Gastroesophageal sphincter (tissue), 4 donors: ENCODE measurements at regions not wholly inside any gene's neighbourhood (a gene's known extent, or its start where the extent isn't known, plus 50 kb on each side); places are given as distances from the start of the nearest gene placed in this dataset.
"Not testable (repeated sequence)": the region's sequence is repeated elsewhere in the genome, so short reads cannot be mapped to it uniquely, and the experiment has no call there.

ENCODE experiments used
- ATAC-seq: fragments of 150-250 bp; one replicate; pipeline ENCODE4 v1.9.1; 2016; ENCODE audit warnings: mild to moderate bottlenecking, moderate library complexity
- H3K27ac ChIP-seq, 4 donors: fragments of 200-600 bp; sonication (generic) in 3 of 4; 1 replicate in 3 of 4; 2 replicates in 1 of 4; pipeline ENCODE4 v1.5.1; 2016 to 2019
- H3K27me3 ChIP-seq: fragments of 200-600 bp; sonication (generic); one replicate; pipeline ENCODE4 v1.5.1; 2019
- H3K36me3 ChIP-seq, 2 donors: fragments of 200-600 bp; sonication (generic); one replicate each; pipeline ENCODE4 v1.5.1; 2019; ENCODE audit warnings: control low read depth in 1 of 2
- H3K4me1 ChIP-seq, 3 donors: fragments of 200-600 bp; sonication (generic); 1 replicate in 2 of 3; 2 replicates in 1 of 3; pipeline ENCODE4 v1.5.1; 2016 to 2019; ENCODE audit warnings: control low read depth in 2 of 3
- H3K4me3 ChIP-seq, 2 donors: fragments of 200-600 bp; sonication (generic); one replicate each; pipeline ENCODE4 v1.5.1; 2019; ENCODE audit warnings: mild to moderate bottlenecking in 1 of 2, moderate library complexity in 1 of 2
- H3K9me3 ChIP-seq, 3 donors: fragments of 200-600 bp; sonication (generic); one replicate each; pipeline ENCODE4 v1.5.1; 2017 to 2019; ENCODE audit warnings: control low read depth in 2 of 3
- EP300 ChIP-seq: sonication (generic); formaldehyde crosslinking; IDR thresholded peaks from one replicate; pipeline ENCODE4 v1.6.1; 2017; ENCODE audit warnings: antibody characterized with exemption, mild to moderate bottlenecking
- POLR2A ChIP-seq, 2 donors: fragments of 450-650 bp; IDR thresholded peaks; one replicate each; pipeline ENCODE4 v1.6.1; 2017; ENCODE audit warnings: antibody characterized with exemption in 2 of 2, mild to moderate bottlenecking in 2 of 2, moderate library complexity in 1 of 2
- POLR2AphosphoS5 ChIP-seq: sonication (generic); formaldehyde crosslinking; IDR thresholded peaks from one replicate; pipeline ENCODE4 v1.6.1; 2017; ENCODE audit warnings: antibody characterized with exemption
- WGBS, 2 donors: methylation state at CpG; one replicate each; pipeline ENCODE4 v1.1.5; 2018; ENCODE audit warnings: low coverage in 1 of 2; 5-methylcytosine and 5-hydroxymethylcytosine counted together
- TF ChIP-seq, protein P1 (sequence below), 4 experiments: fragments of 200-600 bp in 2 of 4; fragments of 450-650 bp in 2 of 4; sonication (generic) in 1 of 4; IDR thresholded peaks; one replicate each; pipeline ENCODE4 v1.5.1; 2017 to 2019; ENCODE audit warnings: antibody characterized with exemption in 4 of 4, mild to moderate bottlenecking in 2 of 4, moderate library complexity in 2 of 4

DNA sequence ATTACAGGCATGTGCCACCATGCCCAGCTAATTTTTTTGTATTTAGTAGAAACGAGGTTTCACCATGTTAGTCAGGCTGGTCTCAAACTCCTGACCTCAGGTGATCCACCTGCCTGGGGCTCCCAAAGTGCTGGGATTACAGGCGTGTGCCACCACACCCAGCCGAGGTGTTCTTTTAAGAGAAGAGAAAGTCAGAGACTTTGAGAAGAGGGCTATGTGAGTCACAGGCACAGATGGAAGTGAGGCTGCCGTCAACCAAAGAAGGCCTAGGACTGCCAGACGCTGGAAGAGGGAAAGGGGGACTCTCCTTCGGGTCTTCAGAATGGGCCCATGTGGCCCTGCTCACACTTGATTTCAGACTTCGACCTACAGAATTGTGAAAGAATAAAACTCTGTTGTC is 67.2 kb upstream of the SH3BP4 start:
- Histone ChIP-seq H3K4me3 (no peak overlapping the region), H3K27me3 (no peaks in the 10 kb centered on the region), H3K4me1 (peaks cover 0 to 20% (median 3%) of the 10 kb centered on the region in 3 donors), H3K9me3 (no peaks in the 10 kb centered on the region), H3K27ac (no peak overlapping the region), H3K36me3 (no peaks in the 10 kb centered on the region)
- no peak for ATAC-seq
- TF ChIP-seq EP300 (no peak), POLR2A (IDR thresholded peaks at IDR 0.05) (no peak), POLR2AphosphoS5 (no peak)
- TF ChIP-seq, protein P1, sequence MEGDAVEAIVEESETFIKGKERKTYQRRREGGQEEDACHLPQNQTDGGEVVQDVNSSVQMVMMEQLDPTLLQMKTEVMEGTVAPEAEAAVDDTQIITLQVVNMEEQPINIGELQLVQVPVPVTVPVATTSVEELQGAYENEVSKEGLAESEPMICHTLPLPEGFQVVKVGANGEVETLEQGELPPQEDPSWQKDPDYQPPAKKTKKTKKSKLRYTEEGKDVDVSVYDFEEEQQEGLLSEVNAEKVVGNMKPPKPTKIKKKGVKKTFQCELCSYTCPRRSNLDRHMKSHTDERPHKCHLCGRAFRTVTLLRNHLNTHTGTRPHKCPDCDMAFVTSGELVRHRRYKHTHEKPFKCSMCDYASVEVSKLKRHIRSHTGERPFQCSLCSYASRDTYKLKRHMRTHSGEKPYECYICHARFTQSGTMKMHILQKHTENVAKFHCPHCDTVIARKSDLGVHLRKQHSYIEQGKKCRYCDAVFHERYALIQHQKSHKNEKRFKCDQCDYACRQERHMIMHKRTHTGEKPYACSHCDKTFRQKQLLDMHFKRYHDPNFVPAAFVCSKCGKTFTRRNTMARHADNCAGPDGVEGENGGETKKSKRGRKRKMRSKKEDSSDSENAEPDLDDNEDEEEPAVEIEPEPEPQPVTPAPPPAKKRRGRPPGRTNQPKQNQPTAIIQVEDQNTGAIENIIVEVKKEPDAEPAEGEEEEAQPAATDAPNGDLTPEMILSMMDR (IDR thresholded peaks at IDR 0.05): no peak
- 93 to 95% methylated on average over 3 to 4 of the region's 7 CpGs for WGBS, 2 donors

DNA sequence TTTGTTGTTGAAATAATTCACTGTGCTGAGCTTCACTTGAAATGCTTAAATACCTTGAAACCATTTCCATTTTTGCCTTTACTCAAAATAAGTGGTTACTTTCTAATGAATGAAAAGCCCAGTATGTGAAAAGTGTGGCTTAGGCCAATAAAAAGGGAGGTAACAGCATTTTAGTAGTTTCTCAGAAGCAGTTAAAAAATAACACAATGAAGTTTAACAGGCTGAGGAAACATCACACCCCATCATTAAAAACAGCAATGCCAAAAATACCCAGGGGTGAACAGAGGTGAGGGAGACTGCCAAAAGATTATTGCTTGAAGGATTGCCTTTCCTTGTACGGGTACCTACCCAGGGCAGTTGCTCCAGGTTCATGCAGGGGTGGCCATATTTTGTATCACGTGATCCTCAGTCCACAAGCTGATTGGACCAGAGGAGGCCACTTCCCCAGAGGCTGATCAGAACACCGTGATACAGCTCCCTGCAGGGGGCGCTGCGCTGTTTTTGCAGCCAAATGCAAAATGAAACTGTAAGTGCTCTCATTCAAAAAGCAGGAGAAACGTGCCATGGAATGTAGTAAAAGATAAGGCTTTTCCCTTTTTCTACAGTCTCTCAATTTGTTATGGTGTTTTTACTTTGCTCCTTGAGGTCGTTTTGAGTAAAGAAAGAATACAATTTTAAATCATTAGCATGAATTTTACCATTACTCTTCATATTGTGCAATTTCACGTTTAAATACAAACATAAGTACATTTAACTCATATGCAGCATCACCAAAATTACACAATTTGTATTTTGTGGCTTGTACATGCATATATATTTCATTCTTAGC is 70.2 kb upstream of the SH3BP4 start:
- peak; percentile 12 for TF ChIP-seq POLR2AphosphoS5
- TF ChIP-seq, protein P1 (IDR thresholded peaks at IDR 0.05): peak; percentile 54 to 85 (median 80)
- TF ChIP-seq EP300: no peak
- no peak for TF ChIP-seq POLR2A (IDR thresholded peaks at IDR 0.05)
- H3K36me3 ChIP-seq: no peaks in the 10 kb centered on the region
- peak overlapping the region in 2 of 4 donors; percentile 28 to 42 for H3K27ac ChIP-seq
- 15 to 27% methylated on average over 6 to 8 of the region's 8 CpGs for WGBS, 2 donors
- peaks cover 0 to 20% (median 3%) of the 10 kb centered on the region in 3 donors for H3K4me1 ChIP-seq
- H3K27me3 ChIP-seq: no peaks in the 10 kb centered on the region
- H3K9me3 ChIP-seq: no peaks in the 10 kb centered on the region
- peak overlapping the region in 1 of 2 donors; percentile 14 for H3K4me3 ChIP-seq
- ATAC-seq: peak; percentile 90

DNA sequence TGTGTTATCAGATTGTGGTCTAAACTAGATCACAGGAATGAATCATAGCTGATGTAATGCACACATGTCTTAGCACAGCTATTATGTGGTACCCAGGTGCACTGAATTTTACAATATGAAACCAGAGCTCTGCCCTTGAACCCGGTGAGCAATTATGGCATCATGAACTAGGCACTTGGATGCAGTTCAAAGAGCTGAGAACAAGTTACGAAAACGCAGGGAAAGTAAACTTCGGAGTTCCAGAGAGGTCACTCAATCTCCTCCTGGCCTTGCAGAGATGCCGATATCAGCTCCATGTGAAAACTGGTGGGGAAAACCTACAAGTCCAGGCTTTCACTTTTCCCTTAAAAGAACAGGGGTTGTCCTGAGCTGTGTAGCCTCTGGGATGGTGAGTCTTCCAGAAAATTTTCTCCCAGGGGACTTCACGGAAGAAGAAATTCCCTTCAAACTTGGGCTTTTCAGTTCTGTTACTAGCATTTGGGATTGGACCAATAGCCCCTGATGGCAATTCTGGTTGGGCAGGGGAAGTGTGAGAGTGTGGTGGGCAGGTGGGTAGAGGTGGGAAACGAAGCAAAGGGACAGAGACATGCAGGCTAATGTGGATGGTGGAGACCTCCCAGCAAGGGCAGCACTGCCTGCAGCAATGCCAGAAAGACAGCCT is 71.1 kb upstream of the SH3BP4 start:
- no peaks in the 10 kb centered on the region for H3K9me3 ChIP-seq
- WGBS, 2 donors: 35 to 52% methylated on average over 4 to 7 of the region's 7 CpGs
- peak overlapping the region in 1 of 4 donors; percentile 28 for H3K27ac ChIP-seq
- no peaks in the 10 kb centered on the region for H3K36me3 ChIP-seq
- H3K4me3 ChIP-seq: no peak overlapping the region
- no peaks in the 10 kb centered on the region for H3K27me3 ChIP-seq
- TF ChIP-seq EP300 (no peak), POLR2A (IDR thresholded peaks at IDR 0.05) (no peak), POLR2AphosphoS5 (no peak)
- TF ChIP-seq, protein P1 (IDR thresholded peaks at IDR 0.05): no peak
- peaks cover 0 to 20% (median 3%) of the 10 kb centered on the region in 3 donors for H3K4me1 ChIP-seq
- no peak for ATAC-seq

DNA sequence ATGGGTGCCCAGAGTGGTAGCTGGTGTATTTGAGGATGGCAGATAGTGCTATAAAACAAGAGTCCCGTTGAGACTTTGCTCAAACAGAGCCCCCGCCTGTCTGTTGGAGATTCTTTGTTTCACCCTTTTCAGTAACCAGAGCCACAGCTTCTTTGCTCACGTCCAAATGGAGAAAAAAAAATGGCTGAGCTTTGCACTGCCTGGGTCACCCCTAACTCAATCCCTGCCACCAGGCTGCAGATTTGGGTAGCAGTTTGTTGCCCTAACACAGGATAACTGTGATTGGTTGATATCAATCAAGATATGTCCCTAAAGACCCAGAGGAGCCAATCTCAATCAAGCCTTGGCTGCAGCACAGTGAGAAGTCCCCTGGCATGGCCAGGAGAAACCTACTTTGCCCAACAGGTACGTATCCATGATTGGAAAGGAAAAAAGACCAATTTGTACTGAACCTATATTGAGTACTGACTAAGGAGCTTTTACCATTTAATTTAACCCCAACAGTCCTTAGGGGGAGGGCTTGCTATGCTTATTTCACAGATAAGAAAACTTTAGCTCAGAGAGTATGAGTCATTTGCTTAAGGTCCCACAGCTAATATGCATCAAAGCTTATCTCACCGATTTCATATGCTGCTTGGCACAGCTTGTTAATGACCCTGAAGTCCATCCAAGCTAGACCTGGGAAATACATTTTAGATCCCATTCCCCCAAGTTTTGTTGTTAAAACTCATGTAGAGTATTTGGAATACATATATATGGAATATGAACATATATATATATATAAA is 72.0 kb upstream of the SH3BP4 start:
- no peaks in the 10 kb centered on the region for H3K27me3 ChIP-seq
- H3K9me3 ChIP-seq: no peaks in the 10 kb centered on the region
- TF ChIP-seq POLR2A (IDR thresholded peaks at IDR 0.05): no peak
- no peak for TF ChIP-seq POLR2AphosphoS5
- no peak for TF ChIP-seq EP300
- TF ChIP-seq, protein P1 (IDR thresholded peaks at IDR 0.05): no peak
- no peak overlapping the region for H3K27ac ChIP-seq
- H3K4me1 ChIP-seq: peaks cover 0 to 20% (median 3%) of the 10 kb centered on the region in 3 donors
- 73 to 83% methylated on average over 4 to 5 of the region's 5 CpGs for WGBS, 2 donors
- no peaks in the 10 kb centered on the region for H3K36me3 ChIP-seq
- ATAC-seq: no peak
- H3K4me3 ChIP-seq: no peak overlapping the region

DNA sequence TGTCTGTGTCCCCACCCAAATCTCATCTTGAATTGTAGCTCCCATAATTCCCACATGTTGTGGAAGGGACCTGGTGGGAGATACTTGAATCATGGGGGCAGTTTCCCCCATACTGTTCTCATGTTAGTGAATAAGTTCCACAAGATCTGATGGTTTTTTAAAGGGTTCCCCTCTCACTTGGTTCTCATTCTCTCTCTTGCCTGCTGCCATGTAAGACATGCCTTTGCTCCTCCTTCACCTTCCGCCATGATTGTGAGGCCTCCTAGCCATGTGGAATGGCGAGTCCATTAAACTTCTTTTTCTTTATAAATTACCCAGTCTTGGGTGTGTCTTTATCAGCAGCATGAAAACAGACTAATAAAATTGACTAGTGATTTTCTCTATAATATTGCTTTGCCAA is 75.2 kb upstream of the SH3BP4 start:
- H3K4me1 ChIP-seq: peaks cover 0 to 19% (median 3%) of the 10 kb centered on the region in 3 donors
- H3K27ac ChIP-seq, H3K27me3 ChIP-seq, H3K9me3 ChIP-seq, ATAC-seq, H3K4me3 ChIP-seq, H3K36me3 ChIP-seq: not testable (repeated sequence)
- 100% methylated on average over 2 of the region's 2 CpGs; no CpG with 5 or more reads in 1 of the 2 donors for WGBS, 2 donors
